Endothelial cell (in vitro differentiated cells): ENCODE measurements at regions not wholly inside any gene's neighbourhood (a gene's known extent, or its start where the extent isn't known, plus 50 kb on each side); places are given as distances from the start of the nearest gene placed in this dataset.

Experiments
- DNase-seq: peaks from one replicate; pipeline ENCODE4 v3.0.0; 2021; ENCODE audit warnings: low spot score
- H3K27ac Mint-ChIP-seq: one replicate; pipeline ENCODE4 v1.8.0; 2021; ENCODE audit warnings: mixed read lengths, inconsistent platforms; ENCODE audit not compliant: unreplicated experiment
- H3K27me3 Mint-ChIP-seq: one replicate; pipeline ENCODE4 v1.8.0; 2021; ENCODE audit warnings: mild to moderate bottlenecking, moderate library complexity, mixed read lengths, inconsistent platforms; ENCODE audit not compliant: unreplicated experiment
- H3K36me3 Mint-ChIP-seq: one replicate; pipeline ENCODE4 v1.8.0; 2021; ENCODE audit warnings: mild to moderate bottlenecking, low read depth, mixed read lengths, inconsistent platforms; ENCODE audit not compliant: unreplicated experiment
- H3K4me1 Mint-ChIP-seq: one replicate; pipeline ENCODE4 v1.8.0; 2021; ENCODE audit warnings: mild to moderate bottlenecking, mixed read lengths, inconsistent platforms; ENCODE audit not compliant: unreplicated experiment
- H3K4me3 Mint-ChIP-seq: one replicate; pipeline ENCODE4 v1.8.0; 2021; ENCODE audit warnings: mild to moderate bottlenecking, mixed read lengths, inconsistent platforms; ENCODE audit not compliant: unreplicated experiment
- H3K9me3 Mint-ChIP-seq: one replicate; pipeline ENCODE4 v1.8.0; 2021; ENCODE audit warnings: mixed read lengths, inconsistent platforms; ENCODE audit not compliant: unreplicated experiment
- CTCF ChIP-seq: fragments of 200-600 bp; sonication (generic); IDR thresholded peaks from one replicate; pipeline ENCODE4 v1.5.0; 2021; ENCODE audit warnings: antibody characterized with exemption; ENCODE audit not compliant: unreplicated experiment

- DNase-seq, result no peak
- H3K27ac Mint-ChIP-seq, result no peak overlapping the region
- H3K36me3 Mint-ChIP-seq, result no peaks in the 10 kb centered on the region
- no peaks in the 10 kb centered on the region for H3K9me3 Mint-ChIP-seq
- peaks cover 6% of the 10 kb centered on the region for H3K4me1 Mint-ChIP-seq
- TF ChIP-seq CTCF, result no peak
- no peak overlapping the region for H3K4me3 Mint-ChIP-seq
- H3K27me3 Mint-ChIP-seq, result no peaks in the 10 kb centered on the region
These were observed 490.2 kb downstream of the EBF1 start for GRCh38 chr5:158609333-158610050.

GRCh38 chr5:158607088-158607487, 492.6 kb downstream of the EBF1 start:
- Mint-ChIP-seq H3K27ac (no peak overlapping the region), H3K36me3 (no peaks in the 10 kb centered on the region), H3K4me1 (peaks cover 11% of the 10 kb centered on the region), H3K9me3 (no peaks in the 10 kb centered on the region), H3K27me3 (no peaks in the 10 kb centered on the region), H3K4me3 (no peak overlapping the region)
- TF ChIP-seq CTCF, result no peak
- DNase-seq, result no peak

GRCh38 chr5:158606233-158606632, 493.5 kb downstream of the EBF1 start:
- no peaks in the 10 kb centered on the region for H3K36me3 Mint-ChIP-seq
- no peak overlapping the region for H3K27ac Mint-ChIP-seq
- no peaks in the 10 kb centered on the region for H3K9me3 Mint-ChIP-seq
- peaks cover 11% of the 10 kb centered on the region for H3K4me1 Mint-ChIP-seq
- H3K4me3 Mint-ChIP-seq, result no peak overlapping the region
- no peaks in the 10 kb centered on the region for H3K27me3 Mint-ChIP-seq
- DNase-seq, result no peak
- TF ChIP-seq CTCF, result no peak

GRCh38 chr5:158602981-158603380, 496.7 kb downstream of the EBF1 start:
- no peak for DNase-seq
- TF ChIP-seq CTCF, result no peak
- no peak overlapping the region for H3K27ac Mint-ChIP-seq
- H3K9me3 Mint-ChIP-seq, result no peaks in the 10 kb centered on the region
- H3K4me3 Mint-ChIP-seq, result no peak overlapping the region
- peaks cover 11% of the 10 kb centered on the region for H3K4me1 Mint-ChIP-seq
- no peaks in the 10 kb centered on the region for H3K36me3 Mint-ChIP-seq
- peaks cover 4% of the 10 kb centered on the region for H3K27me3 Mint-ChIP-seq

- H3K36me3 Mint-ChIP-seq, result no peaks in the 10 kb centered on the region
- no peak overlapping the region for H3K4me3 Mint-ChIP-seq
- TF ChIP-seq CTCF, result no peak
- H3K4me1 Mint-ChIP-seq, result peaks cover 4% of the 10 kb centered on the region
- no peak for DNase-seq
- H3K9me3 Mint-ChIP-seq, result no peaks in the 10 kb centered on the region
- H3K27ac Mint-ChIP-seq, result no peak overlapping the region
- peaks cover 4% of the 10 kb centered on the region for H3K27me3 Mint-ChIP-seq
These were observed 498.6 kb downstream of the EBF1 start for GRCh38 chr5:158601118-158601517.
